Motor neuron (in vitro differentiated cells): ENCODE measurements at regions not wholly inside any gene's neighbourhood (a gene's known extent, or its start where the extent isn't known, plus 50 kb on each side); places are given as distances from the start of the nearest gene placed in this dataset.

Experiments
- ATAC-seq, 8 experiments: fragments of 200-7000 bp; cut with Tn5 transposase; replicated peaks in 6 of 8; 2 replicates each; pipeline ENCODE4 v1.8.0; 2021; ENCODE audit warnings: mild to moderate bottlenecking in 8 of 8, moderate library complexity in 8 of 8
- H3K27ac ChIP-seq, 2 donors: fragments of 250-450 bp; sonication (Bioruptor Pico); 2 replicates each; pipeline ENCODE4 v1.9.0; 2021; ENCODE audit warnings: antibody characterized with exemption in 2 of 2, mild to moderate bottlenecking in 2 of 2, moderate library complexity in 1 of 2
- H3K4me1 ChIP-seq, 2 donors: fragments of 250-450 bp; sonication (Bioruptor Pico); replicated peaks in 1 of 2; 2 replicates each; pipeline ENCODE4 v1.6.1; 2021; ENCODE audit warnings: antibody characterized with exemption in 2 of 2, mild to moderate bottlenecking in 2 of 2, moderate library complexity in 1 of 2
- H3K4me3 ChIP-seq, 5 donors: fragments of 250-450 bp; sonication (Bioruptor Pico); 2 replicates each; pipeline ENCODE4 v1.9.0; 2021; ENCODE audit warnings: antibody characterized with exemption in 5 of 5, mild to moderate bottlenecking in 5 of 5, moderate library complexity in 4 of 5
- WGBS, 10 experiments: fragments of 450-650 bp; shearing (Covaris generic); methylation state at CpG; one replicate each; pipeline ENCODE4 v1.0.0; 2022; 5-methylcytosine and 5-hydroxymethylcytosine counted together
- in situ Hi-C, 9 experiments: fragments of 400-800 bp; cut with MboI; loops; one replicate each; pipeline ENCODE4 v1.15.0; 2021; ENCODE audit warnings: low sequenced_read_pairs in 9 of 9, low pct_unique_long_range_greater_than_20kb in 2 of 9; ENCODE audit not compliant: unreplicated experiment in 9 of 9

DNA sequence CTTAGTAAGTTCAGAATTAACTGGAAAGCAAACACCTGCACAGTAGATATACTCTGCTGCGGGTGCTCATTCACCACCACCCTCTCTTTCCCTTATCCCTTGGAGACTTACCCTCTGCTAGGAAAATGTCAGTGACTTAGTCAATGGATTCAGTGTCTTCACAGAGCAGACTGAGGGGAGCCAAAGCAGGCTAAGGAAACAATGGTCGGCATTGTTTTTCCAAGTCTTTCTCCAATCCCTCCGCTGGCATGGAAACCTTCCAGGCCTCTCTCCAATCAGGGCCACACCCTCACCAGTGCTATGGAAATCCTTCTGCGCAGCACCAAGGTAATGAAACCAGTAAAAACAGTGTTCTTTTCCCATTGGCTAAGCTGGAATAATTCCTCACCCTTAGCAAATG, 531.2 kb downstream of the TFAP2B start:
- no peaks in the 10 kb centered on the region for H3K4me1 ChIP-seq
- in situ Hi-C loops, result loop anchor here in 1 of 9 experiments (25.0 kb wide), 1 partner anchor 538 kb away; the partner anchor contains the start of gene TFAP2B
- WGBS, 10 experiments, result 40 to 100% (median 85%) methylated on average over 1 to 3 of the region's 4 CpGs; no CpG with 5 or more reads in 2 of the 10 experiments
- ATAC-seq, result peak in 1 of 8 experiments; percentile 57
- no peak overlapping the region for H3K27ac ChIP-seq
- no peak overlapping the region for H3K4me3 ChIP-seq

DNA sequence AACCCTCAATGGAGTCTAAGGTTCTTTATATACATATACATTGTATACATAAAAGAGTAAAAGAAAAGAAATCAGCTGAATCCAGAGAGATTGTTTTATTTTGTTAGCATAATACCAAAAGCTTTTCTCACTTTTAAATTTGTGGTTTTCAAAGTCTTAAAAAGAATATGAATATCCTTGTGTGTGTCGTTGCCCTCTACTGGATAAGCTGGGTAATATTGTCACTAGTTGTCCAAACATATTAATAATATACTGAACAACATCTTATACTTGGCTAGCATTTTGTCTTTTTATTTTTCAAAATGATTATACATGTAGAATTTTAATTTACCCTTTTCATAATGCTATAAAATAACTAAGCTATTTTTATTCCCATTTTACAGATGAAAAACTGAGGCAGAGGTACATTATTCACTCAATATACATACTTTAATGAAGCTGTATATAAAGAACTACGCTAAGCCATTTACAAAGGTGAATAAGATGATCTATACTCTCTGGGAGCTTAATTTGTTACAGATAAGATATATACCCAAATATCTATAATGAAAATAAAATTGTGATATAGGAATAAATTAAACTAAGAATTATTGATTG, 531.7 kb downstream of the TFAP2B start:
- in situ Hi-C loops, result loop anchor here in 1 of 9 experiments (25.0 kb wide), 1 partner anchor 538 kb away; the partner anchor contains the start of gene TFAP2B
- 0 to 100% (median 82%) methylated on average over 1 to 2 of the region's 2 CpGs; no CpG with 5 or more reads in 1 of the 10 experiments for WGBS, 10 experiments
- no peak for ATAC-seq
- H3K4me1 ChIP-seq, result no peaks in the 10 kb centered on the region
- no peak overlapping the region for H3K27ac ChIP-seq
- no peak overlapping the region for H3K4me3 ChIP-seq

DNA sequence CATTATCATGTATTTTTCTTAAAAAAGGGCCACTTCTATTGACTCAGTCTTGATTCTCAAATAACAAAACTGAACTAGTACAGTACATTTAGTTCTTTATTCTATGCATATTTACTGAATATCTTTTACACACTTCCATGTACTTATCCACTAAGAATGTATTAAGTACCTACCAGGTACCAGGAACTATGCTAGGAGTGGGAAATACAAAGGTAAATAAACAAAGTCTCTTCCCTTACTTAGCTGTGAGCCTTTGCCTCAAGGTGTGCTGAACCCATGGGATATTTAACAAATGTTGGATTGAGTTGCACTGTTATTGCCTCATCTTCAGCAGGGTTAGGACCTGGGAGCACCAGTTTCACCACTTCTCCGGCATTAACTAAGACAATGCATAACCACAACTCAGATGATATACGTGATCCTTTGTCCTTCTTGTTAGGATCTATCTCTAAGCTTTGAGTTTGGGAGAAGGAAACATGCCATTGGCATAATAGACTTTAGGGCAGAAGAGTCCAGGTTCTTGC, 533.9 kb downstream of the TFAP2B start:
- Histone ChIP-seq H3K4me3 (no peak overlapping the region), H3K27ac (no peak overlapping the region), H3K4me1 (no peaks in the 10 kb centered on the region)
- in situ Hi-C loops, result loop anchor here in 1 of 9 experiments (25.0 kb wide), 1 partner anchor 540 kb away; the partner anchor contains the start of gene TFAP2B
- 20 to 100% (median 100%) methylated on average over 1 to 2 of the region's 2 CpGs; no CpG with 5 or more reads in 3 of the 10 experiments for WGBS, 10 experiments
- no peak for ATAC-seq

DNA sequence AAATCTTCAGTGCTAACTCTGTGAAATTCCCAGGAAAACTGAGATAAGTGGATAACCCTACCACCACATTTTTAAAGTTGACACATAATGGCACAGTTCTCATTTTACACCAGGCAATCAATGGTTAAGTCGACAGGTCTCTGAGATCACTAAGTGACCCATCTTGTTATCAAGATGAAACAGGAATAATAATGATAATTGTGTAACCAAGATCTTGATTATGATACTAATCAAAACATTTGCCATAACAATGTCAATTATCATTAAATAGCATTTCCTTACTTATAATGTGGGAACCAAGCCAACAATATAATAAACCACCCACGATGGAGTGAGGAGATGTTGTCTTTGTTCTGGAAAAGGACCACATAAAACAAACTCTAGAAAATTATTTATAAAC, 541.6 kb downstream of the TFAP2B start:
- in situ Hi-C loops, result loop anchor here in 1 of 9 experiments (25.0 kb wide), 1 partner anchor 548 kb away; the partner anchor contains the start of gene TFAP2B
- WGBS, 10 experiments, result 0 to 80% (median 20%) methylated on average over 1 to 2 of the region's 2 CpGs; no CpG with 5 or more reads in 3 of the 10 experiments
- no peak overlapping the region for H3K27ac ChIP-seq
- no peak for ATAC-seq
- no peaks in the 10 kb centered on the region for H3K4me1 ChIP-seq
- no peak overlapping the region for H3K4me3 ChIP-seq

DNA sequence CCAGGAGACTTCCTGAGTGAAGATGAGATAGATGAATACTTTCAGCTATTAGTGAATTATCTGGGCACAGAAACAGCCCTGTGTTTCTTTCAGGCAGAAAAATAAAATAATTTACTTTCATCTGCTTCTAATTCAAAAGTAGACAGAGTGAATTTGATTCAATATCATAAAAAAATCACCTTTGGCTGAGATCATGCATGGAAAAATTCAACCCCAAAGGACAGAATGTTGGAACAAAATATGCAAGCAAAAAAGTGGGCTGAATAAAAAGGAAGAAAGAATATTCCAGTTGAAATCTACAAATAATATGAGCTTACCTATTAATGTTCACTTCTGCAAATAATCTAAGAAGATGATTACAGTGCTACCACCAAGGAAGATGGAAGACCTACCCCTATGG, 546.9 kb downstream of the TFAP2B start:
- ATAC-seq, result no peak
- Histone ChIP-seq H3K27ac (no peak overlapping the region), H3K4me3 (no peak overlapping the region), H3K4me1 (no peaks in the 10 kb centered on the region)
- in situ Hi-C loops, result loop anchor here in 1 of 9 experiments (25.0 kb wide), 1 partner anchor 553 kb away; the partner anchor contains the start of gene TFAP2B

DNA sequence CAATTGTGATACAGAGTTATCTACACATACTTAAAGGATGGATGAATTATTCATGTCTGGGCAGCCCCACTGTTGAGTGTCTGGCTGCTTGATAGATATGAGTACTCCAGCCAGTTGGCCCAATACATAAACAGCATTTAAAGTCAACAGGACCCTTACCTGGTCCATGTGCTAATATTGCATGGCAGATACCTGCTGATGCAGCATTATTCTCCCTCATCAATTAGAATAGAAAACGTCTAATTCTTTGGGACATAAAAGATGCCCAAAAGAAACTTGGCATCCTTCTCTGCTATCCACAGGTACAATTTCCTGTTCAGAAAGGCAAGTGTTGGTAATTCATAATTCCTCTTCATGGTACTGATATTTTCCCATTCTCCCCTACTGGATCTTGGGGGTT, 550.8 kb downstream of the TFAP2B start:
- WGBS, 10 experiments, result 0 to 100% (median 35%) methylated on average over 1 of the region's 1 CpG; no CpG with 5 or more reads in 4 of the 10 experiments
- Histone ChIP-seq H3K27ac (no peak overlapping the region), H3K4me3 (no peak overlapping the region), H3K4me1 (no peaks in the 10 kb centered on the region)
- peak in 1 of 8 experiments; percentile 19 for ATAC-seq
- in situ Hi-C loops, result loop anchor here in 1 of 9 experiments (25.0 kb wide), 1 partner anchor 557 kb away; the partner anchor contains the start of gene TFAP2B

DNA sequence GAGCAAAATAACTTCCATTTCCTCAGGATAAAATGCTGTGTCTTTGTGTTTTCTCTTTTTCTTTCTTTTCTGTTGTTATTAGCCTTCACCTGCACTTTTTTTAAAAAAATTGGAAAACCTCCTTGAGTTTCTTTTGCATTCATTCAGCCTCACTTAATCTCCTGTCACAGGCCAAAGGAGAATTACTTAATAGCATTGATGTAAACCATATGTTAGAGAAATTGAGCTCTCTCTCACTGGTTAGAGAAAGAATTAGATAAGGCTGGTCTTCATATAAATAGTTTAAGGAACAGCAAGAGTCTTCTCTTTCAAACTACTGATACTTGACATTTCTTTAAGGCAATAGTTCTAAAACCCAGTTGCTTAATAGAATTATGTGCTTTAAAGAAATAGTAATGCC, 564.2 kb downstream of the TFAP2B start:
- in situ Hi-C loops, result no loop called here
- no peak overlapping the region for H3K27ac ChIP-seq
- H3K4me1 ChIP-seq, result no peaks in the 10 kb centered on the region
- no peak for ATAC-seq
- H3K4me3 ChIP-seq, result no peak overlapping the region

DNA sequence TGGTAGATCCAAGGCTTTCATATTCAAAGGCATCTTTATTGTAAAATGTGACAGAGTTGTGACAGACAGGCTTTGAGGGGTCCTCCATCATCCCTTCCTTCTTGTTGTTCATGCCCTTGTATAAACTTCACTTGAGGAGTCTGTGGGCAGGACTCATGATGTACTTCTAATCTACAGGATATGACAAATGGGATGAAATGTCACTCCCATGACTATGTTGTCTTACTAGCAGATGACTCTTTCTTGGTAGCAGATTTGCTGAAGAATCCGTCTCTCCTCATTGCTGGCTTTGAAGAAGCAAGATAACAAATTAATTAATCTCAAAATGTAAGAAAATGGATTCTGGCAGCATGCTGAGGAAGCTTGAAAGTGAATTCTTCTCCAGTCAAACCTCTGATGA, 566.1 kb downstream of the TFAP2B start:
- ATAC-seq, result no peak
- H3K4me3 ChIP-seq, result no peak overlapping the region
- in situ Hi-C loops, result no loop called here
- no peaks in the 10 kb centered on the region for H3K4me1 ChIP-seq
- H3K27ac ChIP-seq, result no peak overlapping the region
- WGBS, 10 experiments, result 40 to 100% (median 80%) methylated on average over 1 of the region's 1 CpG; no CpG with 5 or more reads in 3 of the 10 experiments

DNA sequence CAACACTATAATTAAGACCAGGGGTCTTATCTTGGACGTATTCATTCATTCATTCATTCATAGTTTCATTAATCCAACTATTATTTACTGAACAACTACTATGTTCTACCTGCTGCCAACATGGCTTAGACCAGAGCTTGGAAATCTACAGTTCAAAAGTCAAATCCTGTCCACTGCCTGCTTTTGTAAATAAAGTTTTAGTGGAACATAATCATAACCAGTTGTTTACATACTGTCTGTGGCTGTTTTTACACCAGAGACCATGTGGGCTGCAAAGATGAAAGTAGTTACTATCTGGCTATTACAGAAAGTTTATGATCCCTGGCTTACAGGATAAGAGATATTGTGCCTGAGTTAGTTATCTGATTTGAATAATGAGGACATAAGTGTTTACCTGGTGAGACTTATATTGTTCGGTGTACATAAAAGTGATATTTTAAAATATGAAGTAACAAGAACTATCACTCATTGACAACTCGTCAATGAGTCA, 567.7 kb downstream of the TFAP2B start:
- in situ Hi-C loops, result no loop called here
- ATAC-seq, result no peak
- WGBS, 10 experiments, result 0 to 100% (median 60%) methylated on average over 1 to 3 of the region's 3 CpGs
- no peak overlapping the region for H3K27ac ChIP-seq
- no peak overlapping the region for H3K4me3 ChIP-seq
- no peaks in the 10 kb centered on the region for H3K4me1 ChIP-seq

DNA sequence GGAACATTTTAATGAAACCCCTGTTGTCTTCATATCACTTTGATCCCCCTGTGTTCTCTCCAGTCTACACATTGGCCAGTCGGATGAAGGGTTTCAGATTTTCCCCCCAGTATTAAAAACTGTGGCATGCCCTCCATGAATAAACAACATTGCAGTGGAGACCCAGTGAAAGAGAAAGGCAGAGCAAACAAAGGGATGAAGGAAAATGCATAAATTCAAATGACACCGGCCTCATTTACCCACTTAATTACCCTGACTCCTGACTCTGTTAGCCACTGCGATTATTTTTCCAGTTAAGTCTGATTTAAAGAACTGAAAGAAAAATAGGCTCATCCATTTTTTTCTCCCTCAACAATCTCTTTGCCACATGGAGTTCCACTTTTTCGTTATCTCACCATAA, 569.2 kb downstream of the TFAP2B start:
- H3K4me1 ChIP-seq, result no peaks in the 10 kb centered on the region
- no peak overlapping the region for H3K27ac ChIP-seq
- H3K4me3 ChIP-seq, result no peak overlapping the region
- peak in 3 of 8 experiments; percentile 37 to 76 (median 51) for ATAC-seq
- WGBS, 10 experiments, result 0 to 88% (median 62%) methylated on average over 1 to 4 of the region's 4 CpGs
- in situ Hi-C loops, result no loop called here

DNA sequence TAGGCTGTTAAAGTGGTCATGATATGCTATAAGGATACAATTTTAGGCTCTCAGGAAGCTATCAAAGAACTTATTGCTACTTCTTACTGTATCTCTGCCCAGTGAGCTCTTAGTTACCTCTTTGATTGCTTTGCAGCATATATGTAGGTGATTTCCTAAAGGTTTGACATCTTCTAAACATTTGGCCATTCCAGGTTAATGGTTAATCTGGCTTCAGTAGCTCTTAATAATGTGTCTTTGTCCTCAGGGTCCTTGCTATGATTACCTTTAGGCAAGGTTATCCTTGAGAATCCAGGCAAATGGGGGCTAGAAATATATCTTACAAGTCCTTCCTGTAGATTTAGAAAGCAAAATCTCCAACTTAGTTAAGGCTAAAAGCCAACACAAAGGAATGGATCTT, 575.4 kb downstream of the TFAP2B start:
- in situ Hi-C loops, result no loop called here
- H3K4me3 ChIP-seq, result no peak overlapping the region
- no peaks in the 10 kb centered on the region for H3K4me1 ChIP-seq
- ATAC-seq, result no peak
- H3K27ac ChIP-seq, result no peak overlapping the region

DNA sequence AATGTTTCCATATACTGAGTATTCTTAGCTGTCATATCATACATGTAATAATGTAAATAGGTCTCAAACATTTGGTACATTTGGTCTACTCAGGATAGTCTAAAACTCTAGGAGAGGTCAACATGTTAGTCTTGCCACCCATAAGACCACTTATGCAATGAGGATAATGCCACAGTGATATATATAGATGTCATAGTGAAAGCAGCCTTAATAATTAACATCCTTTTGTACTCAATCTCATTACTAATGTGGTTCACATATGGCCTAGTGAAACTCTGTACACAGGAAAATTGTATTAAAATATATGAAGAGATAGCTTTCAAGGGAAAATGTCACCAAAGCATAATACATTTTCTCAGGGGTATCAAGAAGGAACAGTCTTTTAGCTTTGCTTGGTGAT, 577.9 kb downstream of the TFAP2B start:
- no peak overlapping the region for H3K27ac ChIP-seq
- ATAC-seq, result no peak
- no peaks in the 10 kb centered on the region for H3K4me1 ChIP-seq
- in situ Hi-C loops, result no loop called here
- no peak overlapping the region for H3K4me3 ChIP-seq

DNA sequence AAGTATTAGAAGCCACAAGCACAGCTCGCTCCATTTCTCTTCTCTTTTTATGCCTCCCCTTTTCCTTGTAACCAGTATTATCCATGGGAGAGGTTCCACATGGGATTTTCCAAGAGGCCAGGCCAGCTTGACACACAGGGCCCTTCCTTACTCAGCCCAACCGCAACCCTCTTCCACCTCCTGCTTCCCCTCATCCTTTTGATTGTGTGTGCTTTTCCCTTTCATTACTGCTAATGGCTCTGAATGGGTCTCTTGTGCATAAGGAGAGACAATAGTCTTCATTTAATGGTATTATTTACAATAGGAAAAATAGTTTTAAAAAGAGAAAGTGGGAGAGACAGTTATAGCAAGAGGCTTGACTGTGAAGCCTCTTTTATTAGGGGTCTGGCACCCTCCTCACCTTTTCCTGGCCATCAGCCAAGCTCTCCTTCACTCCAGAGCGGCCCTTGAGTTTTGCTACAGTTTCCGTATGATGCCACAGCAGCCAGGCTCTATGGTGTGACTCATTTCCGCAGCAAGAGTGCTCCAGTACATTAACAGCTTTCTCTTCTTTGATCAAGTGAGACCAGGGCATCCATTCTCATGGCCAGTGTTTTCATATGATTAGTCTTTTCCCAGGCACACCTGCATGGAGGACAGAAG, 579.5 kb downstream of the TFAP2B start:
- in situ Hi-C loops, result no loop called here
- whole genome bisulfite sequencing, 10 experiments, result 0 to 100% (median 86%) methylated on average over 1 to 5 of the region's 5 CpGs; no CpG with 5 or more reads in 1 of the 10 experiments
- H3K4me1 ChIP-seq, result no peaks in the 10 kb centered on the region

More for the DNA sequence above, 579.5 kb downstream of the TFAP2B start:
- H3K4me3 ChIP-seq, result no peak overlapping the region
- no peak overlapping the region for H3K27ac ChIP-seq
- peak in 3 of 8 experiments; percentile 61 to 64 (median 62) for ATAC-seq
